Stimulated activated CD4-positive, alpha-beta T cell treated with anti-CD3 and anti-CD28 coated beads, Interleukin-4, amount 100 ng/mL, for 4 hours (primary cell): ENCODE measurements at regions not wholly inside any gene's neighbourhood (a gene's known extent, or its start where the extent isn't known, plus 50 kb on each side); places are given as distances from the start of the nearest gene placed in this dataset.
A peak's percentile ranks its signal among the peaks of the same experiment; 100 is the strongest.
"Not testable (repeated sequence)": the region's sequence is repeated elsewhere in the genome, so short reads cannot be mapped to it uniquely, and the experiment has no call there.

ENCODE experiments used
- DNase-seq, 2 experiments: peaks; one replicate each; pipeline ENCODE4 v3.0.0-alpha.2; 2020

DNA sequence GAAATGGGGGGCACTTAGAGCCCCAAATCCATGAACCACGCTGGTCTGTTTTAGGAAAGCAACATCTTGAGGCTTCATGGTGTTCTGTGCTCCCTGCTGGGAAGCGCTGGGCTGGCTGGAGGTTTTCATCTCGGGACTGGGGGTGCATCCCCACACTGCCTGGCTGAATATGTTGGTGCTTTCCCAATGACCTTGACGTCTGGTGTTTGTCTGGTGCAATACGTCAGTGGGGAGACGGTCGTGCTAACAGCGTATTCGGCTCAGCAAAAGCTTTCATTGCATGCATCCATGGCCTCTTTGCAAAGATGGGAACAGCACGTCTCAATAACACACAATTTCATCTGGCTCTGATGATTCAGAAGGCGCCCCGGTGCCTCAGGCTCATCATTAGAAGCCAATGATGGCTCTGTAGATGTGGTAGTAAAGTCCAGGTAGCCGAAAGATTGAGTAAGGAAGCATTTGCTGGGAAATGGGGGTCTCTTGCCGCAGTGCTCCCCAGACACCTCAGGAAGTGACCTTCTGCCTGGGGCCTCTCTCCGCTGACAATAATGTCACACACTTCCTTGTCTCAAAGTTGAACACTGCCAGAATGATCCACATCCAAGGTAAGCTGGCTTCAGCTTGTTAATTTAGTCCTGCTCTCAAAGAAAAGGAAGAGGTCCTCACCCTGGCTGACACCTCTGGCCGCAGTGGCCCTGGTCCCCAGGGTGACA lies 97.7 kb downstream of the ING1 start:
- no peak for DNase-seq

DNA sequence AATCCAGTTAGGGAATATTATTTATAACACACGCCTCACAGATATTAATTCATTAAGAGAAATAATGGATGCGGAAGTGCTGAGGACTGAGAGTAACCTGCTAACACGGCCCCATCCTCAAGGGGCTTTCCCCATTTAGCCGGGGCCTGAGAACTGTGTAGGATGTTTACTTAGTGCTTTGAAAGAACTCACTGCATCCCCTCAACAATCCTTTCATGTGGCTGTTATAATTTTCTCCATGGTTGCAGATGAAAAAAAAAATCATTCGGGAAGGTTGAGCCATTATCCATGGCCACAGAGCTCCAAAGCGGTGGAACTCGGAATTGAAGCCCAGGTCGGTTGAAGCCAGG lies 98.2 kb downstream of the ING1 start:
- DNase-seq = no peak

DNA sequence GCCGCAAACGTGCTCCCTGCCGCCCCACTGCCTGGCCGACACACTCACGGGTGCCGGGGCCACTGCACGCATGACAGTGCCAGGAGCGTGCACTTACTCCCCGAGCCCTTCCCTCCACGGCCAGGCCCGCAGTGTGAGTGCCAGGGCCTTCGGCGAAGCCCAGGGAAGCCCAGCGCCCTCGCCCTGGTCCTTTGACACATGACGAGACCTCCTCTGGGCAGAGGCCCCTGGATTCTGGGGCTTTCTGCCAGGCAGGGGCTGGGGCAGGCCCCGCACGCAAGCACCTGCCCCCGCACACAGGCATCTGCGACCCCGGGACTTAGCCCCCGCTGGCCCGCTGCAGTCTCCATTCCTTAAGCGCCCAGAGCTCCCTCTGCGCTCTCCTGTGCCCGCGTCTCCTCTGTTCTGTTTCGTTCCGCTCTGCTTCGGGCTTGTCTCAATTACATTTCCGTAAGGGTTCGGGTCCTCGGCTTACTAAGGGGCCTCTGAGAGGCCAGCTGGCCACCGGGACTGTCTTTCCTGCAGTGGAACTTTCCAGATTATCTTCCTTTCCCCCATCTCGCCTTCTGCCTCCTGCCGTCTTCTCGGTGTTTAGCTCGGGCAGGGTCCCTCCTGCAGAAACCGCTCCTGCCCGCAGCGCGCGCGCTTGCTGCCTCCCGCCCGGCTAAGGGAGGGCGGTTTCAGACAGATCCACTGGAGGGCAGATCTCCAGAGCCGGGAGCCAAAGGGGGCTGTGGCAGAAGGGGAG lies 98.8 kb downstream of the ING1 start:
- no peak for DNase-seq

DNA sequence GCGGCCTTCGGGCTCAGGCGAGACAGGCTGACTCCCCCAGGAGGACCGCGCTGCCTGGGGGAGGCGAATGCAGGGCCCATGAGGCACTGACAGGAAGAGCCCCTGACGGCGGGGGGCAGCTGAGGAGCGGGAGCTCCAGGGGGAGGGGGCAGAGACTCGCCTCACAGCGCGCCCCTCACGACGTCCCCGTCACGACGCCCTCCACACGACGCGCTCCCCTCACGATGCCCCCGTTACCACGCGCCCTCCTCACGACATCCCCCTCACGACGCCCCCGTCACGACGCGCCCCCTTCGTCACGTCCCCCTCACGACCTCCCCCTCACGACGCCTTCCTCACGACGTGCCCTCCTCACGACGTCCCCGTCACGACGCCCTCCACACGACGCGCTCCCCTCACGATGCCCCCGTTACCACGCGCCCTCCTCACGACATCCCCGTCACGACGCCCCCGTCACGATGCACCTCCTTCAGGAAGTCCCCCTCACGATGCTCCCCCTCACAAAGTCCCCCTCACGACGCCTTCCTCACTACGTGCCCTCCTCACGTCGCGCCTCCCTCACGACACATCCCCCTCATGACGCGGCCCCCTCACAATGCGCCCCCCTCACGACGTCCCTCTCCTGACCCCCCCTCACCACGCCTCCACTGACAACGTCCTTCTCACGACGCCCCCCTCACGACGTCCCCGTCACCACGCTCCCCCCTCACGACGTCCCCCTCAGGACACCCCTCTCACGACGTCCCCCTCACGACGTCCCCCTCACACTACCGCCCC lies 99.6 kb downstream of the ING1 start:
- no peak for DNase-seq

DNA sequence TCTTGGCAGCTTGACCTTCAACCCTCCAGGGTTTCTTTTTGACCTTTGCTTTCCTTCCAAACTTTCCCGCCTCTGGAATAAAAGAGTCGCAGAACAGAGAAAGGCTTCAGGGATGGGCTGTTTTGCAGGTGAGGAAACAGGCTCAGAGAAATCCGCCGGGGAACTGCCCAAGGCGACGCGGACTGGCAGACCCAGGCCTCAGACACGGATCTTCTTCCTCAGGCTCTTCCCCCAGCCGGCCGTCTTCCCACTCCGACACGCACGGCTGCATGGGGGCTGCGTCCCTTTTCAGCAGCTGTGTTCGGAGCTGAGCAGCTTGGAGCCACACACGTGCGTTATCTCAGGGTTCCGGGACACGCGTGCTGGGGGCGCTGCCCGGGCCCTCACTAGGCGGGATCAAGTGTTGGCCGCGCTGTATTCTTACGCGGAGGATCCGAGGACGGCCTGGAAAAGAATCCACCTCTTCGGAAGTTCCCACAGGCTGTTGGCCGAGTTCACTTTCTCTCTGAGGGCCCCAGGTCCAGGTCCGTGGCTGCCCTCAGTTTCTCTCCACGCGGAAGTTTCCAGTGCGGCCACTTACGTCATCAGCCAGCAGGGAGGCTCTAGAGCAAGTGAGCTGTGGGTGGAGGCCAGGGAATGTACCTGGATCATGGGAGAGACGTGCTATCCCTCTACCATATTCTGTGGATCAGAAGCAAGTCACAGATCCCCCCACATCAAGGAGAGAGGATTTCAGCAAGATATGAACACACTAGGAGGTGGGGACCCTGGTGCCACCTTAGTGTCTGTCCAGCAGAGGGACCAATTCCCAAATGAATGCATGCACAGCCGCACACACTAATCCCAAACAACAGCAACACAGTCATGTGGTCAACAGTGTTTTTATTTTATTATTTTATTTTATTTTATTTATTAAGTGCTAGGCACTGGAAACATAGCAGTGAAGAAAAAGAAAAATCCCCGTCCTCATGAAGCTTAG lies 100.4 kb downstream of the ING1 start:
- no peak for DNase-seq

DNA sequence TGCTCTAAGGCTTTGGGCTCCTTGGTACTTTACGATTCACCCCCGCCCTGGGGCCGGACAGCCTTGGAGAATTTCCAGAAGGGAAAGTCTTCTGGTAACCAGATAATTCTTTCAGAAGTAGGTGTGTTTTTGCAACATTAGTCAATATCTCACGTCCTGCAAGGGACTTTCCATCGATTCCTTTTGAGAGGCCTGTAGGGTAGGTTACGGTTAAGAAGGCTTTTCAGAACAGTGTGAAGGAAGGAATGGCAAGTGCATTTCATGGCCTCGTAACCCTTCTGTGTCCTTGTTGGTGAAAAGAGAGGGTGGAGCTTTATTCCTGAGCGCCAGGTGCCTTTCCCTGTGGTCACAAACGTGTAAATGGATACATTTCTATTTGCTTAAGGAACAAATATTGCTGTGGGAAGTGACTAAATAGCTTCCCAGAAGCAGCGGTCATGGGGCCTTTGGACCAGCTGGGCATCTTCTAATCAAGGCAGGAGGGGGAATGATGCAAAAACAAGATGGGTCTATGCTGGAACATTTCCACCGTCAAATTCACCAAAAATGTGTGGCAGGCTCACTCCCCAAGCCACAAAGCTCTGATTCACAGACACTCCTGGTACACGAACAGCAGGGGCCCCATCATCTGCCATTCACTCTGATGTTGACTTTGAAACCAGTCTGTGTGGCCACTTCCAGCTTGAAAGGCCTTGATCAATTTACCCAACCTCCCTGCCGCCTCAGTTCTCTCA lies 99.2 kb downstream of the ANKRD10 start:
- no peak for DNase-seq

DNA sequence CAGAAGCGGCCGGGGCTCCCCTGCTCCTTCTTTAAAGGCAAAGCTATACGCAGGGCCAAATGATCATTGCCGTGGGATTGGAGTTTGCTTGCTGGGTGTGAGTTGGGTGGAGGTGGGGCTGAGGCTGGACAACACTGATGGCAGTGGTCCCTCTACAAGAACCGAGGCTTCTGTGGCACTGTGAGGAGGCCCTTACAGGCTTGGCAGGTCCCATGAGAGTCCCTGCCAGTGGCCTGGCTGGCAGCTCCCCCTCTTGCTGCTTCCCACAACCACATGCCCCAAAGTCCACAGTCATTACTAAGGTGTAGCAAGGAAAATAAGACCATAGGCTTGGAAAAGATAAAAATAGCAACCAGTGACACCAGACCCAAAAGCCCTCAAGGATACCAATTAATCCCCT lies 98.4 kb downstream of the ANKRD10 start:
- DNase-seq = no peak

DNA sequence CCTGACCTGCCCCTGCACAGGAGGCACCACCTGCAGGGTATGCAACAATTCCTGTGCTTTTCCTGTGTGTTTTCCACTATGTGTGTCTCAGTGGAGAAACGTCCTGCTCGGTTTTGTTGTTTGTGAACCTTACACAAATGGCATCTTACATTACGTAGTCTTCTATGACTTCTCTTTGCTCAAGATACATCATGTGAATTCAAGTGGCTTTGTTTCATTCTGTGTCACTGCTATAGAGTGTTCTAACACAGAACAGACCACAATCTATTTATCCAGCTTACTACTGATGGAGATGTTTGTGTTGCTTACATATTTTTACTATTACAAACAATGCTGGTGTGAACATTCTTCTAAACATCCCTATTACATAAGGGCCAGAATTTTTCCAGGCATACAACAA lies 97.7 kb downstream of the ANKRD10 start:
- no peak for DNase-seq

DNA sequence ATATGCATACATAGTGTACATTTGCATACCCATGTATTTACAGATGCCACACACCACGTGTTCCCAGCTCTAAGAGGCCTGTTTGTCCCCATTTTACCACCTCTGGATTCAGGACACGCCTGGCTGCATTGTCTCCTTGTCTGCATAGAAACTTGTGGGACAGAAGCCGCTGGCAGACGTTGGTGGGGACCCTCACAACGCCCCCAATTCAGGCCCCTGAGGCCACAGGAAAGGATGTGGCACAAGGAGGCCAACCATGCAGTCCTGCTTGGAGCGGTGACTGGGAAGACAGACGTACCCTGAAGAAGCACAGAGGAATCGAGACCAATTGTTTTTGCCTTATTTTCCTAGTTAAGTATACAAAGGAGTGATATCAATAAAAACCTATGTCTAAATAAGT lies 96.1 kb downstream of the ANKRD10 start:
- no peak for DNase-seq

DNA sequence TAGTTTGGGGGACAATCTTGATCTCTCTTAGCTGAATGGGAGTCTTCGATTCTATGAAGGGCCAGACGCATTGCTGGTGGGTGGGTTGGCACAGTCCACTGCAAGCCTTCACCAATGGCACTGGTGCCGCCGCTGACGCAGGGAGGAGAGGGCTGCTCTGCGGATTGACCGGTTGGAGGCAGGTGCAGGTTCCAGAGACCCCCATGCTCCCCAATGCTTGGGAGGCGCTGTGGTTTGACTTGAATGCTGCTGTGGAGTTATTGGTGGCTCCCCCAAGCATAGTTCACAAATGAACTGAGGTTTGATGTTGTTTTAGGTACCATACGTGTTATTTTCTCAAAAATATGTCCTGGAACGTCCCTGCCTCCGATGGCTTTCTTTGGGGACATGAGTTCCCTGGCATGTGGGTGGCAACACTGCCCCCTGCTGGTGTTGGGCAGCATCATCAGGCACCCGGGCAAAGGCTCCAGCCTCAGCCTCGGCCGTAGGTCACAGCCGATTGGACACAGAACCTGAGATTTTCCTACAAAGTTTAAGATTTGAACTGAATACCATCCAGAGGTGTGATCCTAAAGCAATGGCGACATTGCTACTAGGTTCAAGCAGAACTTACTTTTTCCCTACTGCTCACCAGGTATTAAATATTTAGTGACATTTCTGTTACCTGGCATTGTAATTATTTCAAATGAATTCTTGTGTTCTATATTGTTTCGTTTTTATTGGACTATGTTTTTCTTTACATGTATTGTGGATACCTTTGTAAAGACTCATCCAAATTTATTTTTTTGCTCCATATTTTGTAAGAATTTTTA lies 95.5 kb downstream of the ANKRD10 start:
- DNase-seq = peak; percentile 62 to 73

DNA sequence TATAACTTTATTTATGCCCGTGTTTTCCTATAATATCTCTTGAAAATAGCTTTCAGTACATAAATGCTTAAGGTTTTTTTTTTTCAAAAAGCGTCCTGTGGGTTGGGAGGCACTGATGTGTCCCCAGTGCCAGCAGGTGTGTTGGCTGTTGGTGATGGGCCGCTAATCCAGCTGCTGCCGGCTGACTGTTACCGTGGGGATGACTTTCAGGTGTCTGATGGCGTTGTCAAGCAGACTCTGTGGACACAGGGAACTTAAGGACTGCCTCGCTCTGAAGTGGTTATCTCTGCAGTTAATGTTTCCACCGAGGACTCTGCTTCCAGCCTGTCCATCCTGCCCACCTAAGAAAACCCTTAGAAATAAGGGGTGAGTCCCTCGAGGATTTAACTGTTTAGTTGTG lies 94.5 kb downstream of the ANKRD10 start:
- DNase-seq = no peak

DNA sequence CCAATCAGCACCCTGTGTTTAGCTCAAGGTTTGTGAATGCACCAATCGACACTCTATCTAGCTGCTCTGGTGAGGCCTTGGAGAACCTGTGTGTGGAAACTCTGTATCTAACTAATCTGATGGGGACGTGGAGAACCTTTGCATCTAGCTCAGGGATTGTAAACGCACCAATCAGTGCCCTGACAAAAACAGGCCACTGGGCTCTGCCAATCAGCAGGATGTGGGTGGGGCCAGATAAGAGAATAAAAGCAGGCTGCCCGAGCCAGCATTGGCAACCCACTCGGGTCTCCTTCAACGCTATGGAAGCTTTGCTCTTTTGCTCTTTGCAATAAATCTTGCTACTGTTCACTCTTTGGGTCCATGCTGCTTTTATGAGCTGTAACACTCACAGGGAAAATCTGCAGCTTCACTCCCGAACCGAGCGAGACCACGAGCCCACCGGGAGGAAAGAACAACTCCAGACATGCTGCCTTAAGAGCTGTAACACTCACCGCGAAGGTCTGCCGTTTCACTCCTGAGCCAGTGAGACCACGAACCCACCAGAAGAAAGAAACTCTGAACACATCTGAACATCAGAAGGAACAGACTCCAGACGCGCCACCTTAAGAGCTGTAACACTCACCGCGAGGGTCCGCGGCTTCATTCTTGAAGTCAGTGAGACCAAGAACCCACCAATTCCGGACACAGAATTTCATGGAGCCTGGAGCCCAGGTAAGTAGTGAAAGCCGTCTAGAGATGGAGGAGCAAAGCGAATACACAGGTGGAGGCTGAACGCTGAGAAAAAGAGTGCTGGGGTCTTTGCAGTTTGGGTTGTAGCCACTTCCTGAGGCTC lies 92.8 kb downstream of the ANKRD10 start:
- not testable (repeated sequence) for DNase-seq

DNA sequence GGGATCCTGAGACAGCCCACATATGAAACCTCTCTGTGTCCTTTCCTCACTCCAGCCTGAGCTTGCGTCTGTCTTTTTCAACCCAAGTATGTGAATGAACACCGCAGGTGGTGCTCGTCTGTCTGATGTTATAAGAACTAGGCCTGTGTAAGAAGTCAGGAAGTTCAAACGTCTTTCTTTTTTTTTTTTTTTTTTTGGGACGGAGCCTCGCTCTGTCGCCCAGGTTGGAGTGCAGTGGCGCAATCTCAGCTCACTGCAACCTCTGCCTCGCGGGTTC lies 92.3 kb downstream of the ANKRD10 start:
- no peak for DNase-seq

DNA sequence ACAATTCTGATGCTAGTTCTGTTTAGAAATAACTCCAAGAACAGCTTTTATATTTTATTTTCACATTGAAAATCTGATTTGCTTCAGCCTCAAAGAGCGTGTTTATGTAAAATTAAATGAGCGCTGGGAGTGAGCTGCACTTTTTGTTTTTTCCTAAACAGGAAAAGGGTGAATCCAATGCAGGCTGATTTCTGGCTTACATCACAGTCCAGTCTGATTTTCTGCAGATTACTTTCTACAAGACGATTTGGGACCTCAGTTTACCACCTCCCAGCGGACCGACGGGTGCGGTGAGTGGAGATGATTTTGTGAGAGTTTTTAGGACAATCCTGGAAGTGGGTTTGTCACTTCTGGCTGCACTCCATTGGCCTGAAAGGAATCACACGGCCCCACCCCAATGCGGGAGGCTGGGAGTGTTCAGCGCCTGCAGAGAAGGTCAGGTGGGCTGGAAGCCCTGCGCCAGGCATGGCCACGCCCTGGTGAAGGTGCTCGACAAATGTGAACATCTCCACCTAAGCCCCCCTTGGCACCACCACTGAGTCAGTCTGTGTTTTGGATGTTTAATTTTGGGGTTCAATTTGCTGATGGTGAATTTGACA lies 90.1 kb downstream of the ANKRD10 start:
- DNase-seq = no peak

DNA sequence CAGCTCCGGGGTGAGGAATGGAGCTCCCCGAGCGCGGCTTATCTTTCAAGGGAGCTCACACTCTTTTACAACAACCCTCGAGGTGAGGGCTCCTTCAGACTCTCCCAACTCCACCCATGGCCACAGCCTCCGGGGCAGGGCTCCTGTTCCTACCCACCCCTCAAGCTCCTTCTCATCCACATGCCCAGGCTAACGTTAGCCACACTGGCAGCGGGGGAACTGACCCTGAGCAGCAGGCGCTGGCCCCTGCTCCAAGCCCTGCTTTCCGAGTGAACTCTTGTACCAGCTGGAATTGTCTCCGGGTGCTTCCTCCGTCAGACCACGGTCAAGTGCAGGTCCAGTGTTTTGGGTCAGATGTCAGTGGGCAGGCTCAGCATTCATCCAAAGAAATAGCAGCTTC lies 89.4 kb downstream of the ANKRD10 start:
- DNase-seq = no peak

DNA sequence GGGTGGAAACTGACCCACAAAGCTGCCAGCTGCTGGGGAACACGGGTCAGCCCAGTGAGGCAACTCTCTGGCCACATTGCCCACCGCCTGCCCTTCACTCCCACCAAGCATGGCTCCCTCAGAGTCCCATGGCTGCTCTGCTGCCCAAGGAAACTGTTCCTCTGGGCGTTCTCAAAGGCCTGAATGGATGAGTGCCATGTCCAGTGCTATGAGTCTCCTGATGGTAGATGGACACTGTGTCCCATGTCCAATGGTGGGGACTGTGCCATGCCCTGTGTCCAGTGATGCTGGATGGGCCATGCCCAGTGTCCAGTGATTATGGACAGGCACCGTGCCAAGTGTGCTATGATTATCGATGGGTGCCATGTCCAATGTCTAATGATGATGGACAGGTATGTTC lies 88.8 kb downstream of the ANKRD10 start:
- DNase-seq = no peak

DNA sequence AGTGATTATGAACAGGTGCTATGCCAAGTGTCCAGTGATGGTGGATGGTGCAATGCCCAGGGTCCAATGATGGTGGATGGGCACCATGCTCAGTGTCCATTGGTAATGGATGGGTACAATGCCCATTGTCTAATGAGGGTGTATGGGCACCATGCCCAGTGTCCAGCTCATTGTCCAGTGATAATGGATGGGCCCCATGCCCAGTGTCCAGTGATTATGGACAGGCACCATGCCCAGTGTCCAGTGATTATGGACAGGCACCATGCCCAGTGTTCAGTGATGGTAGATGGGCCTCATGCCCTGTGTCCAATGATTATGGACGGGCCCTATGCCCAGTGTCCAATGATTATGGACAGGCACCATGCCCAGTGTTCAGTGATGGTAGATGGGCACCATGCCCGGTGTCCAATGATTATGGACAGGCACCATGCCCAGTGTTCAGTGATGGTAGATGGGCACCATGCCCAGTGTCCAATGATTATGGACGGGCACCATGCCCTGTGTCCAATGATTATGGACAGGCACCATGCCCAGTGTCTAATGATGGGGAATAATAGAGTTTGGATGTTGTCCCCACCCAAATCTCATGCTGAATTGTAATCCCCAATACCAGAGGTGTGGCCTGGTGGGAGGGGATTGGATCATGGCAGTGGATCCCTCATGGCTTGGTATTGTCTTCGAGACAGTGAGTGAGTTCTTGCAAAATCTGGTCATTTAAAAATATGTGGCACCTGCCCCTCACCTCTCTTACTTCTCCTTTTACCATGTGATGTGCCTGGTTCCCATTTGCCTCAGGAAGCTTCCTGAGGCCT lies 87.8 kb downstream of the ANKRD10 start:
- no peak for DNase-seq
